HG03378 (cell line): ENCODE measurements at regions not wholly inside any gene's neighbourhood (a gene's known extent, or its start where the extent isn't known, plus 50 kb on each side); places are given as distances from the start of the nearest gene placed in this dataset.
"Not testable (repeated sequence)": the region's sequence is repeated elsewhere in the genome, so short reads cannot be mapped to it uniquely, and the experiment has no call there.

ENCODE experiments used
- ATAC-seq: cut with Tn5 transposase; IDR thresholded peaks from one replicate; pipeline ENCODE4 v1.9.1; 2021; ENCODE audit warnings: mild to moderate bottlenecking, moderate library complexity; ENCODE audit not compliant: unreplicated experiment

- no peak for ATAC-seq
Observed at GRCh38 chr3:144859161-144859560, 887.5 kb downstream of the DIPK2A start.

GRCh38 chr3:144864646-144865045, 893.0 kb downstream of the DIPK2A start:
- no peak for ATAC-seq

- ATAC-seq, result no peak
Observed at GRCh38 chr3:144865948-144866347, 894.3 kb downstream of the DIPK2A start.

- no peak for ATAC-seq
Observed at GRCh38 chr3:144866476-144866875, 894.9 kb downstream of the DIPK2A start.

- ATAC-seq, result no peak
Observed at GRCh38 chr3:144868506-144868905, 896.9 kb downstream of the DIPK2A start.

GRCh38 chr3:144873066-144873465, 901.4 kb downstream of the DIPK2A start:
- no peak for ATAC-seq

- ATAC-seq, result no peak
Observed at GRCh38 chr3:144875211-144875610, 903.6 kb downstream of the DIPK2A start.

GRCh38 chr3:144877356-144877755, 905.7 kb downstream of the DIPK2A start:
- ATAC-seq, result no peak

GRCh38 chr3:144879701-144880100, 908.1 kb downstream of the DIPK2A start:
- ATAC-seq, result no peak

GRCh38 chr3:144893980-144894379, 922.4 kb downstream of the DIPK2A start:
- no peak for ATAC-seq

GRCh38 chr3:144894576-144894975, 923.0 kb downstream of the DIPK2A start:
- no peak for ATAC-seq

GRCh38 chr3:144900366-144900765, 928.7 kb downstream of the DIPK2A start:
- no peak for ATAC-seq

GRCh38 chr3:144907581-144907980, 936.0 kb downstream of the DIPK2A start:
- ATAC-seq, result not testable (repeated sequence)

- no peak for ATAC-seq
Observed at GRCh38 chr3:144912968-144913367, 941.3 kb downstream of the DIPK2A start.

GRCh38 chr3:144915202-144915601, 943.6 kb downstream of the DIPK2A start:
- no peak for ATAC-seq

GRCh38 chr3:144921710-144922109, 950.1 kb downstream of the DIPK2A start:
- ATAC-seq, result no peak

GRCh38 chr3:144923046-144923775, 951.6 kb downstream of the DIPK2A start:
- ATAC-seq, result no peak

GRCh38 chr3:144930431-144930830, 958.8 kb downstream of the DIPK2A start:
- ATAC-seq, result no peak

- no peak for ATAC-seq
Observed at GRCh38 chr3:144931590-144931989, 960.0 kb downstream of the DIPK2A start.

- ATAC-seq, result no peak
Observed at GRCh38 chr3:144942093-144942837, 970.6 kb downstream of the DIPK2A start.

- no peak for ATAC-seq
Observed at GRCh38 chr3:144942838-144943197, 971.2 kb downstream of the DIPK2A start.

GRCh38 chr3:144947895-144948294, 976.3 kb downstream of the DIPK2A start:
- no peak for ATAC-seq
